HG03159 (cell line): ENCODE measurements at regions not wholly inside any gene's neighbourhood (a gene's known extent, or its start where the extent isn't known, plus 50 kb on each side); places are given as distances from the start of the nearest gene placed in this dataset.

Source experiments
- ATAC-seq: cut with Tn5 transposase; IDR thresholded peaks from one replicate; pipeline ENCODE4 v1.9.1; 2021; ENCODE audit warnings: mild to moderate bottlenecking, moderate library complexity; ENCODE audit not compliant: unreplicated experiment

DNA sequence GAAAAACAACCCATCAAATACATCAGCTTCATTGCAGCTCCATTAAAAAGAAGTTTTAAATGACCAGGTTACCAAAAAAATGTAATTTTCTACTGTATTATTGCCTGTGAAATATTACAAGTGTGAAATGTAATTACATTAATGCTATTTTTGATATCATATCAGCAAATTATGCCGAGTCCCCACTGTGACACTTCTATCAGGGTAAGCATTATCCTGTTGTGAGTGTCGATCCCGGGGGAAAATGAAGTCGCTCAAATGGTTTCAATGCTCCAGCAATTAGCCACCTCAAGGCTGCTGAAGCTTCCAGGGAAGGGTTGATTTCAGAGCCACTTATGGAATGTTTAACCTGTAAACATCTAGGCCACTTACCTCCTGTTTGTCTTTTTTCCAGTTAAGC is 70.4 kb downstream of the RCN1 start:
- no peak for ATAC-seq

DNA sequence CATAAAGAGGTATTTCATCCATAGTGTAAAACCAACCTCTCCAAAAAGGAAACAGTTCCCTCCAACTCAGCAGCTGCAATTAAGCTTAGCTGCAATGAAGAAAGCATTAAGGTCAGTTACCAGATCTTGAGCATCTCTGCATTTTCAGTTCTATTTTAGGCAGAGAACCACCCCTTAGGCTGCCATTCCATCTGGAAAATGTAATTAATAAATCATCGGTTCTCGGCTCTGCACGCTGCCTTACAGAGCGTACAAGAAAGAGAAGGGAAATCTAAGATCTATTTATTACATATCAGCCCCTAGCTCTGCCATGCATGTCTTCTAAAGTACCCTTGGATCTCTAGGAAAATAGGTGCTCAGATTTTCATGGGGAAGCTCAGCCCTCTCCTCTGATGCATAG is 71.5 kb downstream of the RCN1 start:
- no peak for ATAC-seq

DNA sequence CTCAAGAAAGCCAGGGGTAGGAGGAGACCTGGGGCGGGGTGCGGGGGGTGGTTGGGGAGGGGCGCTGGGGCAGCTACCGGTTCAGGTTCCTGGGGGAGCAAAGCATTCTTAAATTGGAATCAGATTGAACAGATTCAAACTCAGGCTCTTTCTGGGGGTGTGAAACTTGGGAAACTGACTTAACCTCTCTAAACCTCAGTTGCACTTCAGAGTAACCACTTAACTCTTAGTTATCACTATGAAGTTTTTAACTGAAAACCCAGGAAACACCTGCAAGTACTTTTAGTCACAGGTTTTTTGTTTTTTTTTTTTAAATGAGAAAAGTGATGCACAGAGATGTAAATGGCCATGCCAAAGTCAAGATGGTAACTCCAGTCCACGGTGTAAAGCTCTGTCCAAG is 72.0 kb downstream of the RCN1 start:
- no peak for ATAC-seq

GRCh38 chr11:32163557-32163956 is 72.7 kb downstream of the RCN1 start:
- ATAC-seq, result no peak

GRCh38 chr11:32164836-32165235 is 74.0 kb downstream of the RCN1 start:
- ATAC-seq, result no peak

DNA sequence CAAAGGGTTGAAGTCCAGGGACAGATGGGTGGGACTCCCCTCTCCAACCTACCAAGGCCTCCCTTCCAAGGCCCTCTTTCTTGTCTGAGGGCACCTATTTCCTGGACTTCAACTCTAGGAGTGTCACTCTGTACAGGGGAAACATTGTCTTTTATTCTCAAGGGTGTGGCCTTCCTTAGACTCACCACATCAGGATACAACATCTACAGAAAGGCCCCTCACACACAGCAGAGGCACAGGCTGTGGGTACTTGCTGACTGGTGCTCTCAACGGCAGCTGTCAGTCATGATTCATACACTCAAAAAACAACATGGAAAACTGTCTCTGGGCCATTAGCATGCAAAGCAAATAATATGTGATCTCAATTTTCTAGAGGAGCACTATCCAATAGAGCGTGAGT is 78.0 kb downstream of the RCN1 start:
- ATAC-seq, result no peak

GRCh38 chr11:32171445-32171844 is 80.6 kb downstream of the RCN1 start:
- ATAC-seq, result no peak

- ATAC-seq, result no peak
Measured at GRCh38 chr11:32172041-32172847, 81.4 kb downstream of the RCN1 start.

- peak; percentile 63 for ATAC-seq
Measured at GRCh38 chr11:32172848-32173834, 82.3 kb downstream of the RCN1 start.

DNA sequence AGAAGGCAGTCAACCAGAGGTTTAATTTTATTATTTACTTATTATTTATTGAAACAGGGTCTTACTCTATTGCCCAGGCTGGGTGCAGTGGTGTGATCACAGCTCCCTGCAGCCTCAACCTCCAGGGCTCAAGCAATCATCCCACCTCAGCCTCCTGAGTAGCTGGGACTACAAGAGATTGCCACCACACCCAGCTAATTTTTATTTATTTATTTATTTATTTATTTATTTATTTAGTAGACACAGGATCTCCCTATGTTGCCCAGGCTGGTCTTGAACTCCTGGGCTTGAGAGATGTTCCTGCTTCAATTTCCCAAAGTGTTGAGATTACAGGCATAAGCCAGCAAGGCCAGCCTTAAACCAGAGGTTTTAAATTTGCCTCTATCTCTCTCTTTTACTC is 83.1 kb downstream of the RCN1 start:
- no peak for ATAC-seq

DNA sequence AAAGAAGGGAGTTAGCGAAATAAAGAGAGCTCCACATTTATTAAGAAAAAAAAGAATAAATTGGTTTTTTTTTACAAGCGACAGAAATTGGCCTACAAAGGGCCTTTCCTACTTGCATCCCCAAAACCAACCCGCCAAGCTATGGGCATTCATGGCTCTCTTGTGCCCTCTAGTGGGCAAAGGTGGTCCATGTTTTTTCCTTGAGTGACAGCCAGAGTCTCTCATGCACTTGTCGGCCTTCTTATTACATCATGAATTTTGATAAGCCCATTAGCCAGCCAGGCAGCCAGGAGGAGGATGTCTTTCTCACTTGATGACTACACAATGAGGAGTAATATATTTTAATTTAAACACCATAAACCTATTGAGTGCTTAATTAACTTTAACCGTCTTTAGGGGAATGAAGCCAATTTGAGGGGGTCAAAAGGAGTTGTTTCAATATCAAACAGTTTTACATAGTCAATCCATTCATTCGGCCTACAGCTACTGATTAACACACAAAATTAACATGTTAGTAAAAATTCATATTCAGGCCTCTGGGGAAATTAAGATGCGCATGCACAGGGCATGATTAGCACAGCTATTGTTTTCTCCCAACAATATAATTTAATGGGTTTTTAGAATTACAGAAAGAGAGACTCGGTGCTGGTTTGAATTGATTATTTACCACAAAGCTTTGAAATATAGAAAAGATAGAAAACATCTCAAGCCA is 85.5 kb downstream of the RCN1 start:
- peak; percentile 75 for ATAC-seq

- no peak for ATAC-seq
Measured at GRCh38 chr11:32178692-32179091, 87.8 kb downstream of the RCN1 start.

DNA sequence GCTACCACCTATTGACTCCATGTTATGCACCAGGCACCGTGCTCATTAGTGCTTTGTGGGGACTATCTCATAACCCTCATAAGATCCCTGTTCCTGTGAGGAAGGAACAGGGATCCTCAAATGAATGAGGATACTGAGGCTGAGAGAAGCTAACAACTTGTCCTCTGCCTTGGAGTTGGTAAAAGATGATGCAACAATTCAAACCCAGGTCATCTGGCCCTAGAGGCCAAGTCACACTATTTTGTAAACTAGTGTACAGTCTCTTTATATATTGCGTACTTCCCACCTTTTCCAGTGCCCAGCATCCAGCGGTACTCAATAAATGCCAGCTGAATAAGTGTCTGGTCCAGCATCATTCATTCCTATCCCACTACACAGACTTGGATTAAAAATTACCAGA is 92.6 kb downstream of the RCN1 start:
- ATAC-seq, result no peak

- peak; percentile 20 for ATAC-seq
Measured at GRCh38 chr11:32184041-32184722, 93.3 kb downstream of the RCN1 start.

GRCh38 chr11:32184723-32185376 is 94.0 kb downstream of the RCN1 start:
- peak; percentile 64 for ATAC-seq

DNA sequence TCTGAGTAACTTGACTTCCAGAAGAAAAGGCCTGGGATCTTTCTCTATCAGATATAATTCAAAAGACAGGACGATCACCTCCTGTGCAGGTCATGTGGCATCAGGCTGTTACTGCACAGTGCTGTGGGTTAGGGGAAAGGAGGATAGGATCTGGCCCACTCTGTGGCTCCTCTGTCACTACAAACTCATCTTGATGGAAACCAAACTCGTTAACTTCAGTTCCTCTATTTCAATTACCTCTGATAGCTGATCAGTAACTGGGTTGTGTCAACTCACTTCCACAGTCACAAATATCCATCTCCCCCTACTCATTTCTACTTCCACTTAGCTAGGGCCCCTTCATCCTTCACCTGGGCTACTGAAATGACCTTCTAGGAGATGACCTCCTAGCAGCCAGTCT is 95.2 kb downstream of the RCN1 start:
- ATAC-seq, result no peak

DNA sequence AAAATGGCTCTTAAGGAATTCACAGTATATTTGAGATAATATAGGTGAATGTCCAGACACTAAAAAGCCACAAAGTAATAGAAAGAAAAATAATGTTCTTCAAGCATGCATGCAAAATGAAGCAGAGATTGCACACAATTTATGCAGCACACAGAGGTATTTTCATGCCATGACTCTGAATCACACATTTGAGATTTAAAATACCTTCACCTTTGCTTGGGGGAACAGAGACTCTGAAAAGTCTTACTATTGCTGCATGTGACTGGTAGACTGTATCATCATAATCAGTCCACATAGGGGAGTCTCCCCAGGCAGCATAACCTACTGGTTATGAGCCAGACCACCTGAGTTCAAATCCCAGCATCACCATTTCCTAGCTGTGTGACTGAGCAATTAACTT is 96.2 kb downstream of the RCN1 start:
- no peak for ATAC-seq

DNA sequence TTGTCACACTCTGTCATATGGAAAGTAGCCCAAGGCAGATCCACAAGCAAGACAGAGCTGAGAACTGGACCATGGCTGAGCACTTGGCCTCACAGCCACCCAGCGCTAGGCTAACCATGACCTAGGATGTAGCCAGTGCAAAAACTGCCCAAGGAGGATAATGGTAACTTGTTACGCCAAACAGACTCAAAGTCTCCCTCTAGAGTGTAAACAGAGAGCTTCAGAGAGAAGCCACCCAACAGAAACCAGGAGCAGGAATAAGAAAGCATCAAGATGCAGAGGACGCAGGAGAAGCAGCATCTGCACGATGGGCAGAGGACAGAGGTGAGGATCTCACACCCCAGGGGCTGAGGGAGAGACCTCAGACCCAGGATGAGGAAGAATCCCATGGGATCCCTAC is 97.9 kb downstream of the RCN1 start:
- no peak for ATAC-seq

- no peak for ATAC-seq
Measured at GRCh38 chr11:32196137-32196536, 105.3 kb downstream of the RCN1 start.

- ATAC-seq, result no peak
Measured at GRCh38 chr11:32198053-32198452, 107.2 kb downstream of the RCN1 start.
